Liver (tissue), 8 donors: ENCODE measurements at regions not wholly inside any gene's neighbourhood (a gene's known extent, or its start where the extent isn't known, plus 50 kb on each side); places are given as distances from the start of the nearest gene placed in this dataset.

Experiments used
- DNase-seq: peaks from one replicate; pipeline ENCODE4 v3.0.0-alpha.2; 2017; ENCODE audit warnings: low spot score
- H3K27ac ChIP-seq, 2 donors: one replicate each; pipeline ENCODE4 v1.7.0; 2013; ENCODE audit warnings: inconsistent platforms in 2 of 2, low read length in 2 of 2, control low read depth in 1 of 2, low read depth in 1 of 2, mild to moderate bottlenecking in 1 of 2
- H3K27me3 ChIP-seq, 4 donors: one replicate each; pipeline versions ENCODE4 v1.6.1 to v1.7.0; 2013; ENCODE audit warnings: low read length in 3 of 4, inconsistent platforms in 1 of 4, mild to moderate bottlenecking in 1 of 4, moderate library complexity in 1 of 4; ENCODE audit not compliant: control insufficient read depth in 4 of 4, insufficient read depth in 4 of 4
- H3K36me3 ChIP-seq, 4 donors: one replicate each; pipeline versions ENCODE4 v1.6.1 to v1.7.0; 2013; ENCODE audit warnings: low read length in 3 of 4, mild to moderate bottlenecking in 3 of 4, low read depth in 1 of 4, moderate library complexity in 1 of 4; ENCODE audit not compliant: control insufficient read depth in 4 of 4, insufficient read depth in 3 of 4
- H3K4me1 ChIP-seq, 4 donors: one replicate each; pipeline versions ENCODE4 v1.6.1 to v1.7.0; 2013; ENCODE audit warnings: low read length in 3 of 4, mild to moderate bottlenecking in 3 of 4, moderate library complexity in 1 of 4; ENCODE audit not compliant: control insufficient read depth in 4 of 4, insufficient read depth in 4 of 4
- H3K4me3 ChIP-seq, 3 donors: one replicate each; pipeline versions ENCODE4 v1.6.1 to v1.7.0; 2013; ENCODE audit warnings: low read length in 3 of 3, control low read depth in 1 of 3, low read depth in 1 of 3, mild to moderate bottlenecking in 1 of 3
- H3K9ac ChIP-seq, 2 donors: one replicate each; pipeline ENCODE4 v1.7.0; 2013; ENCODE audit warnings: low read length in 2 of 2, mild to moderate bottlenecking in 2 of 2, moderate library complexity in 2 of 2, control low read depth in 1 of 2, low read depth in 1 of 2
- H3K9me3 ChIP-seq, 4 donors: one replicate each; pipeline versions ENCODE4 v1.6.1 to v1.7.0; 2013; ENCODE audit warnings: low read length in 3 of 4; ENCODE audit not compliant: control insufficient read depth in 4 of 4
- ATF3 ChIP-seq: IDR thresholded peaks from 2 replicates; pipeline ENCODE4 v1.6.1; 2016; ENCODE audit warnings: antibody characterized with exemption
- CTCF ChIP-seq: fragments of 150-350 bp; IDR thresholded peaks from 2 replicates; pipeline ENCODE4 v1.5.1; 2017; ENCODE audit warnings: improper control_type of control experiment, low read depth, low read length; ENCODE audit not compliant: missing input control
- EGR1 ChIP-seq, 2 donors: IDR thresholded peaks; 2 replicates each; pipeline ENCODE4 v1.6.1; 2016 to 2018; ENCODE audit warnings: antibody characterized with exemption in 2 of 2, low read depth in 2 of 2
- FOXA1 ChIP-seq: IDR thresholded peaks from 2 replicates; pipeline ENCODE4 v1.6.1; 2016; ENCODE audit warnings: antibody characterized with exemption
- FOXA2 ChIP-seq: IDR thresholded peaks from 2 replicates; pipeline ENCODE4 v1.6.1; 2016; ENCODE audit warnings: antibody characterized with exemption
- GABPA ChIP-seq, 2 donors: IDR thresholded peaks in 1 of 2; conservative IDR thresholded peaks in 1 of 2; 2 replicates each; pipeline ENCODE4 v1.6.1; 2016; ENCODE audit warnings: antibody characterized with exemption in 2 of 2, mild to moderate bottlenecking in 1 of 2, moderate library complexity in 1 of 2
- HNF4A ChIP-seq, 2 donors: conservative IDR thresholded peaks; 2 replicates each; pipeline ENCODE4 v1.6.1; 2016; ENCODE audit warnings: antibody characterized with exemption in 2 of 2, mild to moderate bottlenecking in 2 of 2
- HNF4G ChIP-seq: IDR thresholded peaks from 2 replicates; pipeline ENCODE4 v1.6.1; 2016; ENCODE audit warnings: antibody characterized with exemption
- JUND ChIP-seq, 2 donors: IDR thresholded peaks; 2 replicates each; pipeline ENCODE4 v1.6.1; 2016; ENCODE audit warnings: antibody characterized with exemption in 2 of 2
- MAX ChIP-seq: IDR thresholded peaks from 2 replicates; pipeline ENCODE4 v1.6.1; 2016; ENCODE audit warnings: antibody characterized with exemption
- NR2F2 ChIP-seq: IDR thresholded peaks from 2 replicates; pipeline ENCODE4 v1.6.1; 2016; ENCODE audit warnings: antibody characterized with exemption
- RAD21 ChIP-seq, 2 donors: IDR thresholded peaks; 2 replicates each; pipeline ENCODE4 v1.6.1; 2016; ENCODE audit warnings: antibody characterized with exemption in 2 of 2, mild to moderate bottlenecking in 2 of 2
- REST ChIP-seq: IDR thresholded peaks from 2 replicates; pipeline ENCODE4 v1.6.1; 2016; ENCODE audit warnings: antibody characterized with exemption, mild to moderate bottlenecking
- RXRA ChIP-seq, 2 donors: IDR thresholded peaks; 2 replicates each; pipeline ENCODE4 v1.6.1; 2017 to 2018; ENCODE audit warnings: antibody characterized with exemption in 2 of 2, mild to moderate bottlenecking in 1 of 2
- SP1 ChIP-seq: IDR thresholded peaks from 2 replicates; pipeline ENCODE4 v1.6.1; 2018; ENCODE audit warnings: antibody characterized with exemption, mild to moderate bottlenecking
- TAF1 ChIP-seq: conservative IDR thresholded peaks from 2 replicates; pipeline ENCODE4 v1.6.1; 2016; ENCODE audit warnings: antibody characterized with exemption, mild to moderate bottlenecking
- YY1 ChIP-seq: IDR thresholded peaks from 2 replicates; pipeline ENCODE4 v1.6.1; 2016; ENCODE audit warnings: antibody characterized with exemption, mild to moderate bottlenecking
- ZBTB33 ChIP-seq: IDR thresholded peaks from 2 replicates; pipeline ENCODE4 v1.6.1; 2016; ENCODE audit warnings: antibody characterized with exemption
- WGBS: extraction: QIAGEN DNeasy Blood & Tissue Kit; methylation state at CpG from one replicate; pipeline ENCODE4 v1.1.7; 2013; 5-methylcytosine and 5-hydroxymethylcytosine counted together
- donor health status: healthy.
- donor health status: healthy.
- donor health status: healthy.
- donor health status: healthy.
- donor health status: healthy.

- TF ChIP-seq RAD21 (IDR thresholded peaks at IDR 0.05) = no peak
- TF ChIP-seq MAX = no peak
- TF ChIP-seq RXRA (IDR thresholded peaks at IDR 0.05) = no peak
- no peak for TF ChIP-seq TAF1
- TF ChIP-seq FOXA1 = no peak
- no peak for TF ChIP-seq SP1
These were observed 172.3 kb upstream of the CTBP2 start for GRCh38 chr10:125332548-125333208.

GRCh38 chr10:125331056-125331455 lies 170.7 kb upstream of the CTBP2 start:
- Histone ChIP-seq H3K4me3 (no peak overlapping the region), H3K36me3 (no peaks in the 10 kb centered on the region), H3K9me3 (peaks cover 0 to 4% (median 3%) of the 10 kb centered on the region in 4 donors), H3K4me1 (no peaks in the 10 kb centered on the region), H3K9ac (no peak overlapping the region), H3K27me3 (no peaks in the 10 kb centered on the region), H3K27ac (no peak overlapping the region)
- TF ChIP-seq HNF4G = no peak
- TF ChIP-seq FOXA2 = no peak
- TF ChIP-seq RAD21 (IDR thresholded peaks at IDR 0.05) = no peak
- TF ChIP-seq YY1 = no peak
- no peak for TF ChIP-seq MAX
- TF ChIP-seq CTCF = no peak
- 89% methylated on average over 7 of the region's 7 CpGs for WGBS
- DNase-seq = no peak

More at GRCh38 chr10:125332548-125333208, 172.3 kb upstream of the CTBP2 start:
- H3K36me3 ChIP-seq = no peaks in the 10 kb centered on the region
- DNase-seq = no peak
- no peak overlapping the region for H3K27ac ChIP-seq
- H3K4me3 ChIP-seq = no peak overlapping the region
- H3K27me3 ChIP-seq = no peaks in the 10 kb centered on the region
- H3K9ac ChIP-seq = no peak overlapping the region
- H3K9me3 ChIP-seq = no peaks in the 10 kb centered on the region
- 72% methylated on average over 6 of the region's 6 CpGs for WGBS
- no peaks in the 10 kb centered on the region for H3K4me1 ChIP-seq

- no peak overlapping the region for H3K9ac ChIP-seq
- H3K27me3 ChIP-seq = no peaks in the 10 kb centered on the region
- H3K36me3 ChIP-seq = no peaks in the 10 kb centered on the region
- no peak for DNase-seq
- WGBS = 78% methylated on average over 6 of the region's 6 CpGs
- no peak overlapping the region for H3K27ac ChIP-seq
- peaks cover 0 to 4% (median 3%) of the 10 kb centered on the region in 4 donors for H3K9me3 ChIP-seq
- H3K4me1 ChIP-seq = no peaks in the 10 kb centered on the region
- H3K4me3 ChIP-seq = no peak overlapping the region
- TF ChIP-seq RXRA (IDR thresholded peaks at IDR 0.05) = no peak
- TF ChIP-seq EGR1 (IDR thresholded peaks at IDR 0.05; ENCODE audit: low read depth in 2 of 2) = no peak
- TF ChIP-seq MAX = no peak
- TF ChIP-seq REST = no peak
- TF ChIP-seq HNF4A (conservative IDR thresholded peaks at IDR 0.05) = no peak
- no peak for TF ChIP-seq FOXA2
- no peak for TF ChIP-seq SP1
- no peak for TF ChIP-seq GABPA (IDR thresholded peaks at IDR 0.05 in 1 of 2, conservative IDR thresholded peaks at IDR 0.05 in 1 of 2)
- no peak for TF ChIP-seq ZBTB33
- TF ChIP-seq ATF3 = no peak
- TF ChIP-seq YY1 = no peak
- TF ChIP-seq JUND (IDR thresholded peaks at IDR 0.05) = no peak
- no peak for TF ChIP-seq TAF1
- TF ChIP-seq NR2F2 = no peak
- no peak for TF ChIP-seq RAD21 (IDR thresholded peaks at IDR 0.05)
These were observed 168.7 kb upstream of the CTBP2 start for GRCh38 chr10:125329056-125329455.
